RPMI8226 (cell line): ENCODE measurements at regions not wholly inside any gene's neighbourhood (a gene's known extent, or its start where the extent isn't known, plus 50 kb on each side); places are given as distances from the start of the nearest gene placed in this dataset.

Experiments
- DNase-seq: peaks from one replicate; pipeline ENCODE4 v3.0.0-alpha.2; 2015

- no peak for DNase-seq
Measured at GRCh38 chr12:125228519-125229260, 163.5 kb downstream of the AACS start.

- DNase-seq, result no peak
Measured at GRCh38 chr12:125229878-125230530, 164.8 kb downstream of the AACS start.

- no peak for DNase-seq
Measured at GRCh38 chr12:125233319-125233718, 168.1 kb downstream of the AACS start.

- no peak for DNase-seq
Measured at GRCh38 chr12:125239563-125239962, 174.3 kb downstream of the AACS start.

- no peak for DNase-seq
Measured at GRCh38 chr12:125240717-125241116, 175.5 kb downstream of the AACS start.

GRCh38 chr12:125243811-125244210 is 178.6 kb downstream of the AACS start:
- DNase-seq, result no peak

GRCh38 chr12:125244338-125244737 is 179.1 kb downstream of the AACS start:
- DNase-seq, result no peak

- DNase-seq, result no peak
Measured at GRCh38 chr12:125245581-125246557, 180.6 kb downstream of the AACS start.

GRCh38 chr12:125247477-125247876 is 182.2 kb downstream of the AACS start:
- DNase-seq, result no peak

- no peak for DNase-seq
Measured at GRCh38 chr12:125249066-125249824, 184.0 kb downstream of the AACS start.

GRCh38 chr12:125249932-125250331 is 184.7 kb downstream of the AACS start:
- no peak for DNase-seq

- DNase-seq, result no peak
Measured at GRCh38 chr12:125254236-125254635, 189.0 kb downstream of the AACS start.

GRCh38 chr12:125254856-125255255 is 189.6 kb downstream of the AACS start:
- no peak for DNase-seq

- DNase-seq, result no peak
Measured at GRCh38 chr12:125255935-125256633, 190.8 kb downstream of the AACS start.

GRCh38 chr12:125256634-125256936 is 191.3 kb downstream of the AACS start:
- DNase-seq, result no peak

- DNase-seq, result no peak
Measured at GRCh38 chr12:125259178-125259867, 194.1 kb downstream of the AACS start.

GRCh38 chr12:125262851-125263250 is 197.6 kb downstream of the AACS start:
- DNase-seq, result no peak

GRCh38 chr12:125263385-125263784 is 198.2 kb downstream of the AACS start:
- DNase-seq, result no peak

GRCh38 chr12:125267114-125267513 is 201.9 kb downstream of the AACS start:
- DNase-seq, result no peak

GRCh38 chr12:125269276-125269675 is 204.0 kb downstream of the AACS start:
- no peak for DNase-seq

- DNase-seq, result no peak
Measured at GRCh38 chr12:125271892-125272291, 206.7 kb downstream of the AACS start.
